OCI-LY7 (cell line): ENCODE measurements at regions not wholly inside any gene's neighbourhood (a gene's known extent, or its start where the extent isn't known, plus 50 kb on each side); places are given as distances from the start of the nearest gene placed in this dataset.

Source experiments
- EZH2phosphoT487 ChIP-seq: fragments of 200-600 bp; sonication (generic); IDR thresholded peaks from 2 replicates; pipeline ENCODE4 v1.6.1; 2018; ENCODE audit warnings: low read depth, borderline replicate concordance, mild to moderate bottlenecking, mixed run types, antibody characterized with exemption, low read length, moderate library complexity, mixed read lengths
- TF ChIP-seq, protein P1 (sequence below): fragments of 200-600 bp; sonication (generic); conservative IDR thresholded peaks from 2 replicates; pipeline ENCODE4 v1.5.1; 2014; ENCODE audit warnings: mild to moderate bottlenecking, antibody characterized with exemption, low read length, moderate library complexity, mixed read lengths

- TF ChIP-seq, protein P1, sequence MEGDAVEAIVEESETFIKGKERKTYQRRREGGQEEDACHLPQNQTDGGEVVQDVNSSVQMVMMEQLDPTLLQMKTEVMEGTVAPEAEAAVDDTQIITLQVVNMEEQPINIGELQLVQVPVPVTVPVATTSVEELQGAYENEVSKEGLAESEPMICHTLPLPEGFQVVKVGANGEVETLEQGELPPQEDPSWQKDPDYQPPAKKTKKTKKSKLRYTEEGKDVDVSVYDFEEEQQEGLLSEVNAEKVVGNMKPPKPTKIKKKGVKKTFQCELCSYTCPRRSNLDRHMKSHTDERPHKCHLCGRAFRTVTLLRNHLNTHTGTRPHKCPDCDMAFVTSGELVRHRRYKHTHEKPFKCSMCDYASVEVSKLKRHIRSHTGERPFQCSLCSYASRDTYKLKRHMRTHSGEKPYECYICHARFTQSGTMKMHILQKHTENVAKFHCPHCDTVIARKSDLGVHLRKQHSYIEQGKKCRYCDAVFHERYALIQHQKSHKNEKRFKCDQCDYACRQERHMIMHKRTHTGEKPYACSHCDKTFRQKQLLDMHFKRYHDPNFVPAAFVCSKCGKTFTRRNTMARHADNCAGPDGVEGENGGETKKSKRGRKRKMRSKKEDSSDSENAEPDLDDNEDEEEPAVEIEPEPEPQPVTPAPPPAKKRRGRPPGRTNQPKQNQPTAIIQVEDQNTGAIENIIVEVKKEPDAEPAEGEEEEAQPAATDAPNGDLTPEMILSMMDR, result no peak
- no peak for TF ChIP-seq EZH2phosphoT487
Observed at GRCh38 chr17:14436266-14436665, 135.4 kb downstream of the HS3ST3B1 start.
